ENCODE measurements at regions not wholly inside any gene's neighbourhood (a gene's known extent, or its start where the extent isn't known, plus 50 kb on each side); places are given as distances from the start of the nearest gene placed in this dataset.

GRCh38 chr9:82588301-82589180, 474.4 kb downstream of the RASEF start:
- Histone ChIP-seq H3K4me1 (ENCODE audit: control insufficient read depth in 1 of 2, insufficient read depth in 2 of 2, low read length in 2 of 2) (no peaks in the 10 kb centered on the region), H3K4me2 (replicated peaks; ENCODE audit: extremely low read depth, low read length, poor library complexity, severe bottlenecking) (no peak overlapping the region), H3K4me3 (replicated peaks in 1 of 3; ENCODE audit: low read depth in 2 of 3, low read length in 3 of 3) (no peak overlapping the region), H3K36me3 (replicated peaks in 1 of 2; ENCODE audit: control insufficient read depth in 1 of 2, insufficient read depth in 2 of 2, low read length in 2 of 2) (no peaks in the 10 kb centered on the region), H3K27me3 (ENCODE audit: control insufficient read depth in 2 of 2, insufficient read depth in 2 of 2, low read length in 2 of 2) (no peaks in the 10 kb centered on the region), H4K20me1 (ENCODE audit: insufficient read depth, low read length) (no peaks in the 10 kb centered on the region), H3K9ac (ENCODE audit: insufficient read depth, low read length, poor library complexity, severe bottlenecking) (no peak overlapping the region), H3K9me3 (replicated peaks in 1 of 2; ENCODE audit: control insufficient read depth in 1 of 2, insufficient read depth in 1 of 2, low read length in 2 of 2) (no peaks in the 10 kb centered on the region), H3K79me2 (ENCODE audit: insufficient read depth, low read length) (no peaks in the 10 kb centered on the region), H3K27ac (ENCODE audit: low read depth in 1 of 2, low read length in 2 of 2) (no peak overlapping the region), H2AFZ (ENCODE audit: insufficient read depth, low read depth, low read length, poor library complexity, severe bottlenecking) (no peak overlapping the region)
- Mint-ChIP-seq H3K4me1 (peaks cover 5% of the 10 kb centered on the region), H3K9me3 (peaks cover 0 to 5% (median 0%) of the 10 kb centered on the region in 7 donors), H3K27me3 (ENCODE audit: low read depth in 3 of 3) (no peaks in the 10 kb centered on the region), H3K27ac (no peak overlapping the region), H3K4me3 (no peak overlapping the region), H3K36me3 (no peaks in the 10 kb centered on the region)
- WGBS (ENCODE audit: insufficient coverage): no CpG with 5 or more reads among the region's 6 CpGs
- no peak for DNase-seq
- intact Hi-C loops (cut with micrococcal nuclease): no loop called here
- no peak for TF ChIP-seq CTCF (IDR thresholded peaks at IDR 0.05)

GRCh38 chr9:82590845-82591244, 472.1 kb downstream of the RASEF start:
- H4K20me1 ChIP-seq (ENCODE audit: insufficient read depth, low read length): no peaks in the 10 kb centered on the region
- peaks cover 7% of the 10 kb centered on the region for H3K4me1 Mint-ChIP-seq
- no CpG with 5 or more reads among the region's 3 CpGs for WGBS (ENCODE audit: insufficient coverage)
- no peaks in the 10 kb centered on the region for H3K79me2 ChIP-seq (ENCODE audit: insufficient read depth, low read length)
- H3K36me3 ChIP-seq (replicated peaks in 1 of 2; ENCODE audit: control insufficient read depth in 1 of 2, insufficient read depth in 2 of 2, low read length in 2 of 2): no peaks in the 10 kb centered on the region
- DNase-seq: no peak
- no peak overlapping the region for H2AFZ ChIP-seq (ENCODE audit: insufficient read depth, low read depth, low read length, poor library complexity, severe bottlenecking)
- H3K36me3 Mint-ChIP-seq: no peaks in the 10 kb centered on the region
- no peaks in the 10 kb centered on the region for H3K9me3 ChIP-seq (replicated peaks in 1 of 2; ENCODE audit: control insufficient read depth in 1 of 2, insufficient read depth in 1 of 2, low read length in 2 of 2)
- peaks cover 0 to 3% (median 0%) of the 10 kb centered on the region in 7 donors for H3K9me3 Mint-ChIP-seq
- H3K4me3 ChIP-seq (replicated peaks in 1 of 3; ENCODE audit: low read depth in 2 of 3, low read length in 3 of 3): no peak overlapping the region
- no peak overlapping the region for H3K9ac ChIP-seq (ENCODE audit: insufficient read depth, low read length, poor library complexity, severe bottlenecking)
- TF ChIP-seq CTCF (IDR thresholded peaks at IDR 0.05): no peak
- no peaks in the 10 kb centered on the region for H3K27me3 ChIP-seq (ENCODE audit: control insufficient read depth in 2 of 2, insufficient read depth in 2 of 2, low read length in 2 of 2)
- H3K27ac Mint-ChIP-seq: no peak overlapping the region
- intact Hi-C loops (cut with micrococcal nuclease): no loop called here
- no peaks in the 10 kb centered on the region for H3K27me3 Mint-ChIP-seq (ENCODE audit: low read depth in 3 of 3)
- no peak overlapping the region for H3K4me3 Mint-ChIP-seq
- no peak overlapping the region for H3K27ac ChIP-seq (ENCODE audit: low read depth in 1 of 2, low read length in 2 of 2)
- H3K4me2 ChIP-seq (replicated peaks; ENCODE audit: extremely low read depth, low read length, poor library complexity, severe bottlenecking): no peak overlapping the region
- H3K4me1 ChIP-seq (ENCODE audit: control insufficient read depth in 1 of 2, insufficient read depth in 2 of 2, low read length in 2 of 2): no peaks in the 10 kb centered on the region

All from CD14-positive monocyte (primary cell).